Epithelial cell of prostate (primary cell): ENCODE measurements at regions not wholly inside any gene's neighbourhood (a gene's known extent, or its start where the extent isn't known, plus 50 kb on each side); places are given as distances from the start of the nearest gene placed in this dataset.
A peak's percentile ranks its signal among the peaks of the same experiment; 100 is the strongest.

ENCODE experiments used
- DNase-seq: peaks from one replicate; pipeline ENCODE4 v3.0.0-alpha.2; 2011; ENCODE audit warnings: low read depth, low spot score
- H3K27ac ChIP-seq: fragments of 450-650 bp; 2 replicates; pipeline ENCODE4 v1.5.1; 2017; ENCODE audit warnings: mild to moderate bottlenecking

DNA sequence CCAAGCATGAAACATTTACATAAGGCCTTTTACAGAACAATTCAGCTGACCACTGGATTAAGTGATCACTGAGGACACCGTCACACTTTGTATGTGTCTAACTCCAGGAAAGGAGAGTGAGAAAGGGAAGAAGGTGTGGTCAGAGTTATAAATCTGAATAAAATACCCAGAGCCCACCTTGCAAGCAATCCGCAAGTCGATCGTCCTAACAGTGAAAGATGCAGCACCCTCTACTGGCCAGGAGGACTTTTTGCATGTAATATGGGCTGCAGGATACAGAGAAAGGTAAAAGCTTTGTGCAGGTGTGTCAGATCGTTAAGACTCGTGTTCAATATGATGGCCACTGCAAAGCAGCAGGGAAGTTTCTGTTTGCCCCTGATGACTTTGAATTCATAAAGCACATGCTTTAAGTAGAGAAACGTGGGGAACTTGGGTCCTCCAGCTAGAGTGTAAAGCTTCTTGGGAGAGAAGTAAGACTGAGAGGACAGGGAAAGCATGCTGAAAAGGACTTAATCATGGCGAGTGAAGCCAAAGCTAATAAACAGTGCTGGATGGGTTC is 68.5 kb upstream of the BMPER start:
- DNase-seq = no peak
- no peak overlapping the region for H3K27ac ChIP-seq

- no peak for DNase-seq
- H3K27ac ChIP-seq = no peak overlapping the region
Measured at GRCh38 chr7:33837356-33837851, 67.9 kb upstream of the BMPER start.

- no peak for DNase-seq
- H3K27ac ChIP-seq = no peak overlapping the region
Measured at GRCh38 chr7:33841031-33841430, 64.3 kb upstream of the BMPER start.

DNA sequence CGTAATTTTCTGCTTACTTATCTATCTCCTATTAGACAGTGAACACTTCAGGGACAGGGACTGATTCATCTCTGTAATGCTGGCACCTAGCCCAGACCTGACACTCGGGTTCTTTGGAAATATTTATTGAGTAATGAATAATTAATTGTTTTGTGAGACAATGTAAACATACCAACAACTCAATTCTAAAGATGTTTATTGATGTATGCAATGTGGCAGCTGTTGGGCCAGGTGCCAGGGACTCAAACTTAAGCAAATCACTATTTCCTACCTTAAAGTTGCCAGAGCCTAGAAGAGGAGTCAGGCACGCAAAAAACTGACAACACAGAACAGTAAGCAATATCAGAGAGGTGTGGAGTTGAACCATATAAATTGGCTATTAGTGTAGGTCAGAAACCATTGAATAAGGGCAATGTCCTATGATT is 63.6 kb upstream of the BMPER start:
- H3K27ac ChIP-seq = no peak overlapping the region
- peak; percentile 33 for DNase-seq

GRCh38 chr7:33842150-33842549 is 63.2 kb upstream of the BMPER start:
- H3K27ac ChIP-seq = no peak overlapping the region
- DNase-seq = no peak

GRCh38 chr7:33845991-33846509 is 59.3 kb upstream of the BMPER start:
- no peak for DNase-seq
- no peak overlapping the region for H3K27ac ChIP-seq

DNA sequence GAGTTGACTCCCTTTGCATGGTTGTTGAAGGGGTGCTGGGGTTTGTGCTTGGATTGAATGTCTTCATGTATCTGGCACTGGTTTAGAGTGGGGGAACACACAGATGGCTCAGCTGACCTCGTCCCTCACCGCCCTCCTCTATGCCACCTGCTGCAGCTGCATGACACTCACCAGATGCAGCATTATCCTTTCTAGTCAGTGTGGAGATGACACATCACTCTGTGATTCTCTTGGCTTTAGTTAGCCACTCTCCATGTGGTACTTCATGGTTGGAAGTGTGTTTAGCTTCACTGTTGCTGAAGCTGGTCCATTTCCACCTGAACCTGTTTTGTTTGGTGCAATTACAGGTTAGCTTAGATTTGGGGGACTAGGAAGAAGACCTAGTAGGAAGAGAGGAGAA is 56.3 kb upstream of the BMPER start:
- no peak for DNase-seq

DNA sequence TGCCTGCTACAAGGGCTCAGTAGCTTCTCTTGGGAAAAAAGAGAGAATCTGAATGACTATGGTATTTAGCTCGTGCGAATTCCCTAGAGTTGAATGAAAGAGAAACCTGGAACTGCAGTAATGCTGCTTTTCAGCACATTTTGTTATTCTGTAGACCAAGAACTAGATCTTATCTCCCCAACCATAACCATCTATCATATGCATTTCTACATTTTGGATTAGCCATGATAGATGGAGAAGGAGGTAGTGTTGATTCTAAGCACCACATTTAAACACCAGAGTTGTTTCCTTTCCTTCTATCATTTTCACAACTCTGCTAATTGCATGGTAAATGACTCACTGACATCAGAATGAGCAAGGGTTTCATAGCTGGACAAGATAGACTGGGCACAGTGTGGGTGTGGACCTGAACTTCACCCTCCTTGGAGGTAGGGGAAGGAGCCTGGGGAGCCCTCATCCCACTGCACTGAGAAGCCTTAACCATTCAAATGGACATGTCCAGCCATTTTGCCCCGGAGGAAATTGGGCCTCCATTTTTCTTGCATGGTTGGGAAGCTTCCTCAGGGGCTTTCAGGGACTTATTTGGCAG is 55.3 kb upstream of the BMPER start:
- H3K27ac ChIP-seq = no peak overlapping the region
- DNase-seq = no peak

More for the DNA sequence above, 56.3 kb upstream of the BMPER start:
- H3K27ac ChIP-seq = no peak overlapping the region

- no peak overlapping the region for H3K27ac ChIP-seq
- no peak for DNase-seq
Measured at GRCh38 chr7:33850768-33851167, 54.6 kb upstream of the BMPER start.

DNA sequence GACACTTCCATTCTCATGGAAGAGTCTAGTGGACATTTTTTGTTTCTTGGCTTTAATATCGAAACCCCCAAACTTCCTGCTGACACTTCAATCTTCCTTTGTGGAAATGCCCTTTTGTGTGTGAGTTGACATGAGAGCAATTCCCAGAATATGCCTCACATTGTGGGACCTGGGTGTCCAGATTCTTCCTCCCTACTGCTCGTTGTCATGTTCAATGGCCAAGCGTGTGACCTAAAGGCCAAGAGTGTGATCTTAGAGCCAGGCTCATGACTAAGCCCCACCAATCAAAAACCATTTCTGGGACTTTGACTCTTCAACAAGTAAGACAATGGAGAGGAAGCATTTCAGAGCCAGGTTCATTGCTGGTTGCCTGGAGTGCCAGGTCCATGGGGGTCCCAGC is 52.5 kb upstream of the BMPER start:
- no peak overlapping the region for H3K27ac ChIP-seq
- no peak for DNase-seq

DNA sequence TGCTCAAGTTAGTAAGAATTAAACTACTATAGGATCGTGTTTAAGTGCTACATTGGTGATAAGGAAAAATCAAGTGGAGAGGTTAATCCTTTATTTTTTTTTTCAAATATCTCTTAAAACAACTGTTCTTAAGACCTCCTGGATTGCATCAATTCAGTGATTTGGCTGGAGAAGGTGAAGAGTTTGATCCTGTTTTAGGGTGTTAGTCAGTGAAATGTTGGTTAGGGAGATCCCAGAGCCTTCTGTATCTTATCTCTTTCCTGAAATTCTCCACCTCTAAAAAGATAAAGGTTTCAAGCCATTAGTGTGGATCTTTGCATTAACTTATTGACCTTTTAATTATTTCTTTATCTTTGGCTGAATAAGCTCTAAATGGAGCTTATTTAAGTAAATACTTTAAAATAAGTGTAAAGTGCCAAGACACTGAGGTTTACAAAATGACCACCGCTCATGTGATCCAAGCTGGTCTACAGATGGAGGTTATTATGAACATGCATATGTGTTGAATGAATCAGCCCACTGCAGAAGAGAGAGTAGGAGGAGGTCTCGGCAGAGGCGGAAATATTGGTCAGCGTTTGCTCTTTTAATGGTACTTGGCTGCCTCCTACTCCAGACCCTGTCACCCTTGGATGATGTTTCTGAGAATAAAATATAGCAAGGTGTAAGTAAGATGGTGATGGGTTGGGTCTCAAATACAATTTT is 51.8 kb upstream of the BMPER start:
- no peak overlapping the region for H3K27ac ChIP-seq
- no peak for DNase-seq

DNA sequence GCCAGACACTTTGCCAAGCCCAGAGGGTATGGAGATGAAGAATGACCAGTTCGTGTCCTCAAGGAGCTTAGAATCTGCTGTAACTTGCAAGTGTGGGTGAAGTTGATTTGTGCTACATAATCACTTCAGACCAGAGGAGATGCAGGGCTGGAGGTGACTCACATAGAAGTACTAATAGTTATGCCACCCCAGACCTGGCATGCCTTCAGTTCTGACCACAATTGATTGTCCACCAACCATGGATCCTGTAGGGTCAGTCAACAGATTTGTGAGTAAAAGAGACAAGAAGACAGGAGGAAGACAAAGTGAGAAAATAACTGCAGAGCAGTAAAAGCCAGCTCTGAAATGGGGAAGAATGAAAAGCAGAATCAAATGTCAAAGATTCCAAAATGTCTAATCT is 51.2 kb upstream of the BMPER start:
- DNase-seq = peak; percentile 33
- no peak overlapping the region for H3K27ac ChIP-seq

DNA sequence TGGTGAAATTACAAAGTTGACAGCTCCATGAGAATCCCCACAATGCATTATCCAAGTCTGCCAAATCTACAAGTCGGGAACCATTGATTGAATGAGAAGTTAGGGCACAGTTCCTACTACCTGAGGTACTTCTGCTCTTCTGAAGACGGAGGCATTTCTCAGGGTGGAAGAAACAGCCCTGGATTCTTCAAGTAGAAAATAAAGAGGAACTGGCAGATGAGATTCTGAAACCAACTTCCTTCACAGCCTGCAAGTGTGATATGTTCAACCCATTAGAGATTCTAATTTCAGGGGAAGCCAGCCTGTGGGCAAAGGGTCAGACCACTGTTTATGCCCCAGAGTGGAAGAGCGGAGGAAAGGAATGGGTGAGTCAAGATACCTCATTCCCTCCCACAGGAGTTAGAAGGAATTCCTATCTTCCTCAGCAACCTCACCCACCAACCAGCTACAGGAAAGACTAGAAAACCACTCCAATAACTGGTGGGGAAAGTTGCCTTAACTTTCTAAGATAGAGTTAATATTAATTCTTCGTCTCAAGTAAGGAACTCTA is 50.5 kb upstream of the BMPER start:
- H3K27ac ChIP-seq = no peak overlapping the region
- no peak for DNase-seq
